ENCODE measurements at regions not wholly inside any gene's neighbourhood (a gene's known extent, or its start where the extent isn't known, plus 50 kb on each side); places are given as distances from the start of the nearest gene placed in this dataset.

DNA sequence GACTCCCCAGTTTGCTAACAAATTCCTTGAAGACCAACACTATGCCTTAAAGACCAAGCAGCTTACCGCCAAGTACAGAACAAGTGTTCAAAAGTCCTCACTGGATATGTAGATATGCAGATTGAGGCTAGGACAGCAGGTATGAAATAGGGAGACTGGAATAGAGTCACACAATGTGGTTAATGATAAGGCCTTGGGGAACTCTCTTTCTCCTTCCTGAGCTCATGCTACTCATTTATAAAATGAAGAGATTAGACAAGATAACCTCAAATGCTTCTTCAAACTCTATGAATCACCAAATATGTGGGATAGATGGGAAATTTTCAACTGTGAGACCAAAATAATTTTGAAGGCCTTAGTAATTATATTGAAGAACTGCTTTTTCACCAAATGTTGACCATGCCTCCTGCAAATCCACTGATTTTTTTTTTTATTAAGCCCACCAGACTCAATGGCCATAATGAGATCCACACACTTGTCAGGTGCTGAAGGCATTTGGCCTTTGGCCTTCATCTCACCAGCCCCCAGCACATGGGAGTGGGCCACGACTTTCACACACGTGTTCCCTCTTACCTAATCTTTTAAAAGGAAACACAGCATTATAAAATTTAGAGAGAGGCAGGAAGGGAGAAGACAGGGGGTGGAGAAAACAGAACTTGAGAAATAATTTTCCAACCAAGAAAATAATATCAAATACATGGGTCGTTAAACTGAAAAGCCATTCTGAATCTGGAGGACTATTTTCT is 181.5 kb downstream of the EN1 start:
- DNase-seq, result no peak

DNA sequence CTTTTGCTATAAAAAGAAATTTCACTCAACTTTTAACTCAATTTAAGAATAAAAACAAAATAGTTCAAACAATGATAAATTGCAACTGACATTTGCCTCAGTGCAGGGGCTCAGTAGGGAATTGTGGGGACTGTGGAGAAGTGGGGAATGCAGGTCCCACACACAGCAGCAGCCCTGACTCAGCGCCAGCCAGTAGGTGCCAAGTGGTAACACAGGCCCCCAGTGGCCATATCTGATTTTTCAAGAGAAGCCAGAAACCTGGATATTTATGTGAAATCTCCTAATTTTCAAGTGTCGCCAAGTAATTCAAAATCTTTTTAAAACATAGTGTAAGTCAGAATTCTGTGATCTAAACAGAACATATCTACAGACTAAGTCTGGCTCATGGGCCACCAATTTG is 186.3 kb downstream of the EN1 start:
- no peak for DNase-seq

DNA sequence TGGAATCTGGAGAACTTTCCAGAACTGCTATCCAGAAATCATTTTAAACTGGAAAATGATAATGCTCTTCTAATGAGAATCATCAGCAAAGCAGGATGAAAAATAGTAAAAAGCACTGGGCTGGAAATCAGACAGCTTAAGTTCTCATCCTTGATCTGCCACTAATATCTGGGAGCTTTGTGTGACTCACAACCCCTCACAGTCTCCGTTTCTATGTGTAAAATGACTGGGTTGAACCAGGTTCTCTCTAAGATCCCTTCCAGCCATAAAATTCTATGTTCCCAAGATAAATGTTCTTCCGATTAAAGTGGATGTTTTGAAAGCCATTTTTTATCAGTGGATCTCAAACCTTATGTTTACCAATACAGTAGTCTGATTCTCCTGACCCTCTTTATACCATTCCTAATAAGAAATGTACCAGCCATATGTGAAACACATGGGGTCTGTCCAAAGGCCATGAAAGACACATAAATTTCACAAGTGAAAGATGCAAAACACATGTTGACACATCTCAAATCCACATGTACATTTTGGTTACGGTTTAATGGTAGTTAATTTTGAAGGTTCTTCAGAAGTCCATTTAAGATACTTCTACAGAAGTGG is 188.8 kb downstream of the EN1 start:
- DNase-seq, result no peak

DNA sequence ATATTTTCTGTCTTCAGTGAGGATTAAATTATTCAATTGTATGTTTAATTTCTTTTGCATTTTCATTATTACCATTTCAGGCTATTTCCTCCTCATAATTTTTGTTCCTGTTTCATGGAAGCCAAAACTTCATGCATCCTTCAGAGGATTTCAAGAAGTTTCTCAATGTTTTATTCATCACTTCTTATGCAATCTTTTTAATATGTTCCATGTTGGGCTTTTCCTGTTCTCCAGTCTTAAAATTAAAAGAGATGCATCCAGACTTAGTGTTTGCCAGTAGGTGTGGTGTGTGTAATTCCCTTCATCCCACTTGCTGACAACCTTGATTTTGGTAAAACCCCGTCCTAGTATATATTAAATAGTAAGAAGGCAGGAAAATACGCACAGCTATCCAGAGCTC is 190.0 kb downstream of the EN1 start:
- no peak for DNase-seq

DNA sequence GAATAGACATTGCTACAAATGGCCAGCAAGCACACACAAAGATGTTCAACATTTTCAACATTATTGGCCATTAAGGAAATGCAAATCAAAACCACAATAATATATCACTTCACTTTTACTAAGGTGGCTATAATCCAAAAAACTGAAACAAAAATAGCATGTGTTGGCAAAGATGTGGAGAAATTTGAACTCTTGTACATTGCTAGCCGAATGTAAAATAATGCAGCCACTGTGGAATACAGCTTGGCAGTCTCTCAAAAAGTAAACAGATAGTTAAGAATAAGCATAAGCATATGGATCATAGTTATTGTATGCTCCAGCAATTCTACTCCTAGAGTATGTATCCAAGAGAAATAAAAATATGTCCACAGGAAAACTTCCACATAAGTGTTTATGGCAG is 192.5 kb downstream of the EN1 start:
- peak; percentile 37 for DNase-seq

DNA sequence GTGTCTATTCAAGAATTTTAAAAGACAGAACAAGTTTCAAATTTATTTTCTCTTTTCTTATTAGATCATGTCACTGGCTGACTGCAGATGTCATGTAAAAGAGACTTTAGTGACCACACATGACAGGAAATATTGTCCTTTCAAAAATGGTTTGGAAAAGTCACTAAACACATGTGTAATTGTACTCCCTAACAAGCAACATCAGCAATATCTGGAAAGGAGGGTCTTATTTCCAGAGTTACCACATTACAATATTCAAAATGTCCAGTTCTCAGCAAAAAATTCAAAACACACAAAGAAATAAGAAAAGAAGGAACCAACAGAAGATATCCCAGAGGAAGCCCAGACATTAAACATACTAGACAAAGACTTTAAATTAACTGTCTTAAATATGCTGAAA is 197.1 kb downstream of the EN1 start:
- DNase-seq, result no peak

DNA sequence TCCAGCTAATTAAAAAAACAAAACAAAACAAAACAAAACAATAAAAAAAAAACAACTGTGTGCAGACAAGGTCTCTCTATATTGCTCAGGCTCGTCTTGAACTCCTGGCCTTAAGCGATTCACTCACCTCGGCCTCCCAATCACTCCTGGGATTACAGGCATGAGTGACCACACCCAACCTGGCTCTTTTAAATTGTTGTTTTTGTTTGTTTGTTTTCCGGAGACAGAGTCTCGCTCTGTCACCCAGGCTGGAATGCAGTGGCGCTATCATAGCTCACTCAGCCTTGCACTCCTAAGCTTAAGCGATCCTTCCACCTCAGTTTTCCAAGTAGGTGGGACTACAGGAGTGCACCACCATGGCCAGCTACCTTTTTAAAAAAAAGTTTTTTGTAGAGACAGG is 201.6 kb downstream of the EN1 start:
- DNase-seq, result no peak

DNA sequence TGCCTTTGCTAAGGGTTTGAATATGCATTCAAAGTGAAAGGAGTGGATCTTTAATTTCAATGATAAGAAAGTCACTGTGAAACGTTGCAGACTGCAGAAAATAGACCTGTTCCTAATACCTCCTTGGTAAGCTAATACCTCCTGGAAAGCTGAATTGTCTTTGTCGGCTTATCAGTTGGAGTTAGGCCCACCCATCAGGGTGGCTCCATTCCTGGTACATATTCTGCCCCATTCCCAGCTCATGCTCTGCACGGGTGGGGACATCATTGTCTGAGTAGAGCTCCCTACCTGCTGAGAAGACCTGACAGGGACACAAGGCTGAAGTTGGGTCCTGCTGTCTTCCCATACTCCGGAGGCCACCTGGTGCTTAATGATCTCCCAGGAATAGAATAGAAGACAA is 203.3 kb downstream of the EN1 start:
- no peak for DNase-seq

DNA sequence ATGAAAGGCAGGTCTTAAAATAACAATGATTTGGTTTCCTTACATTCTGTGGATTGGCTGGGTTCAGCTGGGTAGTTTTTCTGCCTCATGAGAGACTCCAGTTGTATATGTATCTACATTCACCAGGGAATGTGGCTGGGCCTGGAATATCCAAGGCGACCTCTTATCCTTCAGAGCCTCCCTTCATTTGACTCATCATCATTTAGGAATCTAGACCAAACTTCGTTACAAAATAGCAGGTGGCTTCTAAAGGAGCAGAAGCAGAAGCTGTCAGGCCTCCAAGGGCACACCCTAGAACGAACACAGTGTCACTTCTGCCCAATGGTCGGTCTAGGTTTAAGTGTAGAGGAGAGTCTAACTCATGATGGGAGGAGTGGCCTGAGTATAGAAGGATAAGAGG is 204.2 kb downstream of the EN1 start:
- DNase-seq, result no peak

DNA sequence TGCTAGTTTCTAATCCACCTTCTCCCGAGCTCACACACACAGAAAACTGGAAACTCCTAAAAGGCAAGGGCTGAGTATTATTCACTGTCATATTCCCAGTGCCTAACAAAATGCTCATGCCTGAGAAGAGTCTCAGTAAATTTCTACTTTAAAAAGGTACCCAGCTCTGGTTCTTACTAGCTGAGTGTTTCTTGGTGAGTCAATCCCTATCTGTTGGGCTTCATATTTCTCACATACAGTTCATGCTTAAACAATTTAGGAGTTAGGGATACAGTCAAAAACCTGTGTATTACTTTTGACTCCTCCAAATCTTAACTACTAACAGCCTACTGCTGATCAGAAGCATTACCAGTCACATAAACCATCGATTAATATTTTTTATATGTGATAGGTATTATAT is 204.9 kb downstream of the EN1 start:
- no peak for DNase-seq

DNA sequence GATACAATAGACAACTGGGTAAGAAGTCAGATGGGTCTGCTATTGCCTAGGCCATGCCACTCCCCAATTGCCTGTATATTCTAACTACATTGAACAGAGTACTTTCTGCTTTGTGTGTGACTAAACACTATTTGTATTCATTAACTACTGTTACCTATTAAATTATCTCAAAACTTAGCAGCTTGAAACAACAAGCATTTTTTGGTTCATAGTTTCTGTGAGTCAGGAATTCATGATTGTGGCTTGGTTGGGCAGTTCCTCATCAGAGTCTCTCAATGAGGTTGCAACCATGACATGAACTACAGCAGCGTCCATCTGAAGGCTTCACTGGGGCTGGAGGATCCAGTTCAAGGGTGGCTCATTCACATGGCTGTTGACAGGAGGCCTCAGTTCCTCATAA is 205.7 kb downstream of the EN1 start:
- DNase-seq, result no peak

DNA sequence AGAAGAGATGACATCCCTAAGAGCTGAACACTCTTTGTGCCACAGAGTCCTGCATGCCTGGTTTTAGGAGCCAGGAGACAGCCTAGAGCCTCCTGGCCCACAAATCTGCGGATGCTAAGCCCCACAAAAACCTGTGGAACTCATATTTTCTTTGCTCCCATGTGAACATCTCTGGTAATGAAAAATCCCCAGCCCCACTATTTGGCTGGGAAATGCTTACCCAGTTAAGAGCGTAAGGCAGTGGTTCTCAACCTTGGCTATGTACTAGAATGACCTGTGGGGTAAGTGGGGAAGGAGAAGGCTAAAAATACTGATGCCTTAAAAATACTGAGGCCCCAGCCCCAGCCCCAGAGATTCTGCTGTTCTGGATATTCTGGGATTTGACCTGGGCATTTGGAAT is 208.1 kb downstream of the EN1 start:
- no peak for DNase-seq

DNA sequence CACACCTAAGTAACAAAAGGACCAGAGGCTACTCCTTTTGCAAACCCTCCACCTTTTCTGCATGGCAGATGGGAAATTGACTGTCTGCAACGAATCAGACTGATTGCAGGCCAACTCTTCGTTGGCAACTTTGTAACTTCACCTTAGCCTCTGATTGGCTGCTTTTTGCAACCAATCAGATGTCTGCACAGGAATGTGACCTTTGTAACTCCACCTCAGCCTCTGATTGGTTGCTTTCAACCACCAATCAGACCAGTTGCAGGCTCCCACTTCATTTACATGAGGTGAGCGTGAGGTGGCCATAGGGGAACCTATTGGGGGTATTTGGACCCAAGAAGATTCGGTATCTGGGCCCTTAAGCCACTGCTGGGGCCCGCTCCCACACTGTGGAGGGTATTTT is 209.0 kb downstream of the EN1 start:
- no peak for DNase-seq

DNA sequence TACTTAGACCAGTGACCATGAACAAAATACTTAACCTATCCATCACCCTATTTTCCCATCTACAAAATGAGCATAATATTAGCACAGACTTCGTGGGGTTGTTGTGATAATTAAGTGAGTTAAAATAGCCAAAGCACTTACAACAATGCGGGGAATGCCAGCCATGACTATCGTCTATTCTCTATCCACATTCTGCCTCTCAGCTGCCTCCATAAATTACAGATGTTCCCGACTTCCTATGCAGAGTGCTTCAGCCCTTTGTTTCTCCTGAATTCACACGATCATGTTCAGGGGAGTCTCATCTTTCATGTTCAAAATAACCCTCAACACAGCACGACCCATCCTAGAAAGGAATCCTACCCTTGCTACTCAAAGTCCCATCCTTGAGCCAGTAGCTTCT is 211.6 kb downstream of the EN1 start:
- DNase-seq, result peak; percentile 5

DNA sequence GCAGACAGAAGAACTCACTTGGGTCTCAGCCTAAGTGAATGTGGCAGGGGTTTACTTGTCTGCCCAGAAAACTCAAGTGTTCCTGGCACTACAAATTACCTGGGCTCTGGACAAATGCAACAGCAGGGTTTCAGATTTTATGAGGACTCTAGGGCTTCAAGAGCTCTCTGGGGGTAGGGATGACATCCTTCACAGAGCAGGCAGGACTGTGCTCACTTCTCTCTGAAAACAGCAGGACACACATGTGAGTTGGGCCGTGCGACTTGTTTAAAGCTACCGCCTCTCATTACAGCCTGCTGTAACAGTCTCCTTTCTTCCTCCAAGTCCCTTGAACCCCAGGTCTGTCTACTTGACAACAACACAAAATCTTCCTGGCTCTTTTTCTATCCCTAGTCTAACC is 212.6 kb downstream of the EN1 start:
- DNase-seq, result no peak

DNA sequence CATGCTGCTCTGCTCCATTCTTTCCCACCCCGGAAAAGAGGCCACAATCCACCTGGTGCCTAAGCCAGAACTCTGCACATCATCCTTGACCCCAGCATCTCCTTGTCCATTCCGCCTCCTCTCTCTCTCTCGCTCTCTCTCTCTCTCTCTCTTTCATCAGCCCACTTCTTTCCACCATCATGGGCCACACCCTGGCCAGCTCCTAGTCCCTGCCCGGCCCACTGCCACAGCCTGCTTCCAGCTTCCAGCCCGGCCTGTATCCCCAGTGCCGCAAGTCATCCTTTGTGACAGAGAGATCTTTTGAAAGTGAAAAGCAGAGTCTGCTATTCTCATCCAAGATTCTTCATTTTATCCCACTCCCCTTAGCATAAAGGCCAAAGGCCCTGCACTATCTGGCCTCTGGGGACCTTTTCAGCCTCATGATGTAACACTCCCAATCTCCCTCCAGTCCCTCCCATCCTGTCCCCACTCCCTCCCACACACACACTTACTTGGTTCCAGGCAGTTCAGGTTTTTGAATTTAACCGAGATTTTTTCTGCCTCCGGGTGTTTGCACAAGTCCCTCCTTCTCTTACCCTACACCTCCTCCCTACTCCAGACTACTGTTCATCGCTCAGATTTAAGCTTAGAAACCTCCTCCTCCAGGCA is 214.0 kb downstream of the EN1 start:
- no peak for DNase-seq

DNA sequence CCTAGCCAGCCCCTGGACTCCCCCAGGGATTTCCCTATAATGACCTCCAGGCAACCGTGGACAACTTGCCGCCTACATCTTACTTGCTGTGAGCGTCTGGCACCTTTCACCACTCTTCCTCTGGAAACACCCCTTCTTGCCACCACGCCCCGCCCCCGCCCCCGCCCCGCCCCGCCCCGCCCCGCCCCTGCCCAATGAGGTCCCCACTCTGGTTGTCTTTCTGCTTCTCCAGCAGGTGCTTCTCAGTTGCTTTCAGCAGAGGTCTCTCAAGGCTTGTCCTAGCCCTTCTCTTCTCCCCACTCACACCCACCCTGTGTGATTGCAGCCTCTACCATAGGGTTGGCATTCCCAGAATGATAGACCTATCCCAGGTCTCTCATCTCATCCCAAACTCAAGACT is 214.5 kb downstream of the EN1 start:
- no peak for DNase-seq

DNA sequence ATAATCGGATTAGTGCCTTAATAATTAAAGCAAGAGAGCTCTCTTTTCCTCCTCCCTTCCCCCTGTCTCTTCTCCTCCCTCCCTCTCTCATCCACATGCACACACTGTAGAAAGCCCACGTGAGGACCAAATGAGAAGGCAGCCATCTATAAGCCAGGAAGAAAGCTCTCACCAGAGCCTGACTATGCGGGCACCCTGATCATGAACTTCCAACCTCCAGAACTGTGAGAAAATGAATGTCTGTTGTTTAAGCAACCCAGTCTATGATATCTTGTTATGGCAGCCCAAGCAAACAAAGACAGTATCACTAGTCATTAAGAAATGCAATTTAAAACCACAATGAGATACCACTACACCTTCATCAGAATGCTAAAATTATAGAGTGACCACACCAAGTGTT is 220.3 kb downstream of the EN1 start:
- DNase-seq, result no peak

DNA sequence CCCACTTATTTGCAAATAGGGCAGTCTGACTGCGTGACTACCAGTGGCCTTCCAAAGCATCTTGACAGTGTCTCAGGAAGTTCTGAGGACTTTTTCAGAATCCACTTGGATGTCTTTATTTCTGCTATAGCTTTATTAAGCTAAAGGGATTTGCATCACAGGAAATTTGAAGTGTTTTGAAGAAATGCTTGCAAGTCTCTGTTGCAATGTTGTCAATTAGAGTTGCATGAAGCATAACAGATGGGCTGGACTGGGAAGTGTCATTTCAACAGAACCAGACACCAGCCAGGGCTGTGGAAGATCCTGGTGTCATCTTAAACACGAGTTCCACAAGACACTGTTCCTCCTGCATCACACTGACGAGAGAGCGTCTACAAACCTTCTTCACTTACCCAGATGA is 224.5 kb downstream of the EN1 start:
- DNase-seq, result peak; percentile 28

DNA sequence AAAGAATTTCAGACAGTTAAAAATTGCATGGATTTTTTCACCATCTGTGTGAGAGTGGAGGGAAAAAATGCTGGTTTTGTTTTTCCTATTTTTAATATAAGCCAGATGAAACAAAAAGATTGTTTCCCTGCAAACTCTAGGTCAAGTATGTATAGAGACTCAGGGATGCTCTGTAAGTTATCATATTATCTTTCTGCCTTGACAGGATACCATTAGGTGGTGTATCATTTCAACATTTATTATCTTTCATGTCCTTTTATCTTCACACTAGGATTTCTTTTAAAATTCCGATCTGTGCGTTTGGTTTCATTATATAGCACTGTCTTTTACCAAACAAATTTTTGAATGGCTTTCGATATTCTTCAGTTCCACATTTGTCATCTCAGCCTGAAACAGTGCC is 225.3 kb downstream of the EN1 start:
- no peak for DNase-seq

DNA sequence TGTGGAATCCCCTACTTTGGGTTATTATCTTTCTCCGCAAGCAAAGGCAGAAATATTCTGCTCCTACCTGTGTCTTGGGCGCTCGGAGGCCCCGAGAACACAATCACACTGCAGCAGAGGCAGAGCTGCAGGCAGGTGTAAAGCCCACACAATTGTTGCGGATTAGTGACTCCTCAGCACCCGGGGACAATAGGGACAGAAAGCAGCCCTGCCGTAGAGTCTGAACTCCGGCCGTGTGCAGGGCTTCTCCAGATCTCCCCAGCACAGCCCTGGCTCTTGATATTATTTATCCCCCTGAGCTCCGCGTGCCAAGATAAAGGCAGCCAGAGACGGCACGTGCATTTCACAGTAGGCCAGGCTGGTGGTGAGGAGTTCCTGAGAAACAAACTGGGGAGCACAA is 229.2 kb downstream of the EN1 start:
- no peak for DNase-seq

DNA sequence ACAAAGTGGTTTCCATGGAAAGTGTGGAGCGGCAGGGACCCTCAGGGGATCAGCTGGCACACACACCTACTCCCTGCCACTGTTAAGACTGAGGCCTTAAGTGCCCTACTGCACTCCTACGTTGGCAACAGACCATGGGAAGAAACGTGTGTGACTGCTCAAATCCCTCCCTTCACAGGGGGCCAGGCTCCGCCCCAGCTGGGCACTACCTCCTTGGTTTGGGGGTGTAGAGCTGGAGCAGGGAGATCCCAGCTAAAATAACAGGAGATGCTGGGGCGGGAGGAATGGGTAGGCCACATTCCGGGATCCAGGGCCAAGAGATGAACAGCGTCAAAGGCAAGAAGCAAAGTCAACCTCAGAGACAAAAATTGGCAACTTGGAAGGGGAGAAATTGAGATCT is 231.0 kb downstream of the EN1 start:
- DNase-seq, result no peak

DNA sequence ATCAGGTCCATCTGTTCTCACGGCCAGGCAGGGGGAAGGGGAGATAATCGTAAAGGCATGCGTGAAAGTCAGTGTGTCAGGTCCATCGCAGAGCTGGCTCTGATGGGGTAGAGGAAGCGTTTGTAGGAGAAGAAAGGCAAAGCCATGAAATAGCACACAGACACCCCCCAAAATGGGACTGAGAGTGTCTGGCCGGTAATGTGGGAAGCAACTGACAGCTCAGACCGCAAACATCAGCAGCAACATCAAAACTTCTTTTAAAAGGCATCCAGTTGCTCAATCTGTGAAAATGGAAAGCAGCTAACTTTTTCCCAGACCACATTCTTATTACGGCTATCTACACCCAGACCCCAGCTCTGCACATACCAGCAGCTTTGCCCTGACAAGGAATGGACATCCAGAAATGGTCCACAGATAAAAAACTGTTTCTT is 232.6 kb downstream of the EN1 start:
- DNase-seq, result peak; percentile 54

DNA sequence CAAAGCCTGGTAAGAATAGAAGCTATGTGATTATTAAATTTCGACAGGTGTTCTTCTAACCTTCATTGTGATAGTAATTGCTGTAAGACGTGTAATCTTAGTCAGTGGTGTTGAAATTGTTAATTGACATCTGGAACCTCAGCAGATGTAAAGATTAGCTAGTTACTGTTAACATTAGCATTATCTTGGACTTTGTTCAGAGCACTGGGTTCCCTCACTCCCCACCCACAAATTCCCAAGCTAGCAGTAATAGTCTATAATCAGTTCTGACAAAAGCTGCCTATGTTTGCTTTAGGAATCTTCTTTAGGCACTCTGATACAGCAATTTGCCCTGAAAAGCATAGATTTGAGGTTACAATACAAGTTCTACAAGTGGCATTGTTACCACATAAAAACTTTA is 233.7 kb downstream of the EN1 start:
- DNase-seq, result no peak
